Keratinocyte (primary cell): ENCODE measurements at regions not wholly inside any gene's neighbourhood (a gene's known extent, or its start where the extent isn't known, plus 50 kb on each side); places are given as distances from the start of the nearest gene placed in this dataset.

Source experiments
- EZH2 ChIP-seq: IDR thresholded peaks from one replicate; pipeline ENCODE4 v1.6.1; 2012; ENCODE audit warnings: inconsistent platforms, mild to moderate bottlenecking, low read length, moderate library complexity
- TF ChIP-seq, protein P1 (sequence below), 3 experiments: IDR thresholded peaks in 1 of 3; conservative IDR thresholded peaks in 1 of 3; optimal IDR thresholded peaks in 1 of 3; 2 replicates in 2 of 3; 3 replicates in 1 of 3; pipeline versions ENCODE3 to v1.5.1; 2011; ENCODE audit warnings: low read length in 3 of 3, mild to moderate bottlenecking in 3 of 3, moderate library complexity in 2 of 3, control low read depth in 1 of 3, inconsistent platforms in 1 of 3; ENCODE audit not compliant: insufficient read depth in 2 of 3; ENCODE audit errors: extremely low read depth in 1 of 3

DNA sequence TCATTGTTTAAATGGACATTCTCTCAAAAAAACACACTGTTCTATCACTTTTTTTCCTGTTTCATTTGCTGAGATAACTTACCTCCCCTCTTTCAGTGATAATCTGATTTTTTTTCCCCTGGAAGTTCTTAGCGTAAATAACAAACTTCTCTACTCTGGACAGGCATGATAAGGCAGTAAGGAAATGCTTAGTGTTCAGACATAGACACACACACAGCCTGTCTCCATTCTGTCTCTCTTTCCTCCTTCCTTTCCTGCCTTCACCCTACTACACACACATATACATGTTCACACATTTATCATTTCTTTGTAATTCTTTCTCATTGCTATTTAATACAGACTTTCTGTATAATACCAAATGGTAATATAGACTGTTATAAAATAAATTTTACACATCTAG lies 470.8 kb upstream of the ROBO1 start:
- TF ChIP-seq, protein P1, sequence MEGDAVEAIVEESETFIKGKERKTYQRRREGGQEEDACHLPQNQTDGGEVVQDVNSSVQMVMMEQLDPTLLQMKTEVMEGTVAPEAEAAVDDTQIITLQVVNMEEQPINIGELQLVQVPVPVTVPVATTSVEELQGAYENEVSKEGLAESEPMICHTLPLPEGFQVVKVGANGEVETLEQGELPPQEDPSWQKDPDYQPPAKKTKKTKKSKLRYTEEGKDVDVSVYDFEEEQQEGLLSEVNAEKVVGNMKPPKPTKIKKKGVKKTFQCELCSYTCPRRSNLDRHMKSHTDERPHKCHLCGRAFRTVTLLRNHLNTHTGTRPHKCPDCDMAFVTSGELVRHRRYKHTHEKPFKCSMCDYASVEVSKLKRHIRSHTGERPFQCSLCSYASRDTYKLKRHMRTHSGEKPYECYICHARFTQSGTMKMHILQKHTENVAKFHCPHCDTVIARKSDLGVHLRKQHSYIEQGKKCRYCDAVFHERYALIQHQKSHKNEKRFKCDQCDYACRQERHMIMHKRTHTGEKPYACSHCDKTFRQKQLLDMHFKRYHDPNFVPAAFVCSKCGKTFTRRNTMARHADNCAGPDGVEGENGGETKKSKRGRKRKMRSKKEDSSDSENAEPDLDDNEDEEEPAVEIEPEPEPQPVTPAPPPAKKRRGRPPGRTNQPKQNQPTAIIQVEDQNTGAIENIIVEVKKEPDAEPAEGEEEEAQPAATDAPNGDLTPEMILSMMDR (optimal IDR thresholded peaks at IDR 0.05 in 1 of 3, IDR thresholded peaks at IDR 0.05 in 1 of 3, conservative IDR thresholded peaks at IDR 0.05 in 1 of 3; ENCODE audit: extremely low read depth in 1 of 3, insufficient read depth in 2 of 3, low read length in 3 of 3), result no peak
- TF ChIP-seq EZH2, result no peak
